C4-2B (cell line): ENCODE measurements at regions not wholly inside any gene's neighbourhood (a gene's known extent, or its start where the extent isn't known, plus 50 kb on each side); places are given as distances from the start of the nearest gene placed in this dataset.

Source experiments
- H3K27ac ChIP-seq: fragments of 450-650 bp; 2 replicates; pipeline ENCODE4 v1.5.1; 2017
- ZFX ChIP-seq: fragments of 450-650 bp; IDR thresholded peaks from 2 replicates; pipeline ENCODE4 v1.6.1; 2017
- TF ChIP-seq, protein P1 (sequence below): fragments of 450-650 bp; conservative IDR thresholded peaks from 2 replicates; pipeline ENCODE4 v1.5.1; 2017; ENCODE audit warnings: mild to moderate bottlenecking

DNA sequence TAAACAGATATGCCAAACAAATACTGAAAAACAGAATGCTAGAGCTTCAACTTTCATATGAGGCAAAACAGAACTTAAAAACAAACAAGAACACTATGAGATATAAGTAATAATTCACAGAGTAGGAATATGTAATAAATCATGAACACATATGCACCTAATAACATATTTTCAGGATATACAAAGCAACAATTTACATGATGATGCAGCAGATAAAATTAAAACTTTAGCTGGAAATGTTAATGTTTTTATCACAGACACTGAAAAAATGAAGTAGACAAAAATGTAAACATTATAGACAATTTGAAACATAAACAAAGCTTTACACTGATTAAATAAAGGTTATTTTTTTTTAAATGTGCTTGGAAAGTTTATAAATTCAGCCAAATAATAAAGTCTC is 443.1 kb upstream of the NFIA start:
- TF ChIP-seq ZFX = no peak
- TF ChIP-seq, protein P1, sequence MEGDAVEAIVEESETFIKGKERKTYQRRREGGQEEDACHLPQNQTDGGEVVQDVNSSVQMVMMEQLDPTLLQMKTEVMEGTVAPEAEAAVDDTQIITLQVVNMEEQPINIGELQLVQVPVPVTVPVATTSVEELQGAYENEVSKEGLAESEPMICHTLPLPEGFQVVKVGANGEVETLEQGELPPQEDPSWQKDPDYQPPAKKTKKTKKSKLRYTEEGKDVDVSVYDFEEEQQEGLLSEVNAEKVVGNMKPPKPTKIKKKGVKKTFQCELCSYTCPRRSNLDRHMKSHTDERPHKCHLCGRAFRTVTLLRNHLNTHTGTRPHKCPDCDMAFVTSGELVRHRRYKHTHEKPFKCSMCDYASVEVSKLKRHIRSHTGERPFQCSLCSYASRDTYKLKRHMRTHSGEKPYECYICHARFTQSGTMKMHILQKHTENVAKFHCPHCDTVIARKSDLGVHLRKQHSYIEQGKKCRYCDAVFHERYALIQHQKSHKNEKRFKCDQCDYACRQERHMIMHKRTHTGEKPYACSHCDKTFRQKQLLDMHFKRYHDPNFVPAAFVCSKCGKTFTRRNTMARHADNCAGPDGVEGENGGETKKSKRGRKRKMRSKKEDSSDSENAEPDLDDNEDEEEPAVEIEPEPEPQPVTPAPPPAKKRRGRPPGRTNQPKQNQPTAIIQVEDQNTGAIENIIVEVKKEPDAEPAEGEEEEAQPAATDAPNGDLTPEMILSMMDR = no peak
- no peak overlapping the region for H3K27ac ChIP-seq

DNA sequence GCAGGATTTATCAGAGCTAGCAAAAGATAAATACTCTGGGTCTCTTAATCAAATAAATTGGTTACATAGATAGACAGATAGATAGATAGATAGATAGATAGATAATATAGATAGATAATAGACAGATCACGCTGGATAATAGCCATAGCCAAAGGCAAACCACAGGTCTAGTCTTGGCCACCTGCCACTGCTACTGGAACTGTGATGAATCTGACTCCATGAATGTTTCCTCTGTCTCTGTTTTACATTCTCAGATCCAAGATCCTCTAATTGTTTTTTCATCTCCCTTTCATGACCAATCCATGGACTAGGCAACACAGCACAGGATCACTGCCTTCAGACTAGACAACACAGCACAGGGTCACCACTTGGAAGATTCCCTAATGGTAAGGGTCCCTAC is 444.7 kb upstream of the NFIA start:
- no peak overlapping the region for H3K27ac ChIP-seq
- TF ChIP-seq ZFX = no peak
- TF ChIP-seq, protein P1 = no peak

DNA sequence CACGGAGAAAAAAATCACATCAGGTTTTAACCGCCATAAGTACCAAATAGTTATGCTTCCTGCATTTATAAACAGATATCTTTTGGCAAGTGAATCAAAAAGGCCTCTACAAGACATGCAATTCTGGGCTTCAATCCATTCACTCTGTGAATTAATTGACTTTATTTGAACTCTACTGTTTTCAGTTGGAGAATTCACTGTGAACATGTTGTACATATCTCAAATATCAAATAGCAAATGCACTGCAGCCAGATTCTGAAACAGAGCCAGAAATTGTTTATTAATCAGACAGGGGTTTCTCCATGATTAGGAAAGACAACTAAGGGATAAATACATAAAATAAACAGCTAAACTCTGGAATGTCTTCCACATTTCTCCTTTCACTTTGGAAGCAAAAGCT is 445.4 kb upstream of the NFIA start:
- no peak overlapping the region for H3K27ac ChIP-seq

DNA sequence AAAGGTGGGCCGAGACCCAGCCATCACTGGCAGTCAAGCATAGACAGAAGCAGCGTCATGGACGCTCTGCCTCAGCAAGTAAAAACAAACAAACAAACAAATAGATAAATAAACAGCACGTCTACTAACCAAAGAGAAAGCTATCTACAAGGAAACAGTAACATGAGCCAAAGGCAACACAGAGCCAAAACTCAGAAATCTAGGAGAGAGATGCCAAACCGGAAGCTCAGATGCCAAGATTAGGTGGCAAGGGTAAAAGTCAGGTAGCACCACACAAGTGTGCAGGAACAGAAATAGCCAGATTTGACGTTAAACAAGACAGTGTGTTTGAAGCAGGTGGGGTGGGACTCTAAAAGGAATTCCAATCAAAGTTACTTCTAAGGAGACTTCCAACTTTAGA is 448.3 kb upstream of the NFIA start:
- TF ChIP-seq, protein P1 = no peak
- no peak for TF ChIP-seq ZFX
- no peak overlapping the region for H3K27ac ChIP-seq

More for the DNA sequence above, 445.4 kb upstream of the NFIA start:
- TF ChIP-seq ZFX = no peak
- TF ChIP-seq, protein P1 = no peak

DNA sequence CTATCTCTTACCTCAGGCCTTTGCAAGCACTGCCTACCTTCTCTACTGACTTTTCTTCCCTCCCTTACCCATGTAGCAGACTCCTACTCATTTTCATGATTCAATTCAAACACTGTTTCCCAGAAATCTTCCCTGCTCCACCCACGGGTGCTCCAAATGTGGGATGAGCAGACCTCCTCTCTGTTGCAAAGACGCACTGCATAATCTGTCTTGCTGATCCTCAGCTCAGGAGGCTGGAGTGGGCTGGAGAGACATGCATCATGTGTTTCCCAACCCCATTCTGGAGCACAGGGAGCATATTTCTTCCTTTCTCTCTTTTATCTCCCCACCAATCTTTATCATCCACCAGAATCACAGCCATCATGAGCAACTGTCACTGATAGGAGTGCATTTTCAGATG is 459.9 kb upstream of the NFIA start:
- no peak overlapping the region for H3K27ac ChIP-seq
- TF ChIP-seq ZFX = no peak
- TF ChIP-seq, protein P1 = no peak

DNA sequence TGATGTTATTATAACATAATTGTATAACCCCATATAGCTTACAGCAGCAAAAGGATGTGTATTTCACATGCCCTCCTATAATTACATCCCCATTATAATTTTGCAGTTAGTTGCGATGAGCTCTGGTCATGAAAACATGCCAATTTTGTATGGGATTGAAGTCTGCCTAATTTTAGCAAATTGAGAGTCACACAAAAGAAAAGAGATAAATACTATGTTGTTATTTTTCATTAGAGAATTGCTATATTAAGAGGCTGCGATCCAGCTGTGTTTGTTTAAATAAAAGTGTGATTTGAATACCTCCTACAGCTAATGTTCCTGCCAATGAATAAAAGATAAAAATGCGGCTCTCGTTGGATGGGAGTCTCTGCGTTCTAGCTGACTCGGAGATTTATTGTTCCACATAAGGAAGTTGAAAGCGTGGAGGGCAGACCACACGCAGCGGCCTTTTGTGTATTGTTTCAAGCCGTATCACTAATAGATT is 461.0 kb upstream of the NFIA start:
- H3K27ac ChIP-seq = no peak overlapping the region

DNA sequence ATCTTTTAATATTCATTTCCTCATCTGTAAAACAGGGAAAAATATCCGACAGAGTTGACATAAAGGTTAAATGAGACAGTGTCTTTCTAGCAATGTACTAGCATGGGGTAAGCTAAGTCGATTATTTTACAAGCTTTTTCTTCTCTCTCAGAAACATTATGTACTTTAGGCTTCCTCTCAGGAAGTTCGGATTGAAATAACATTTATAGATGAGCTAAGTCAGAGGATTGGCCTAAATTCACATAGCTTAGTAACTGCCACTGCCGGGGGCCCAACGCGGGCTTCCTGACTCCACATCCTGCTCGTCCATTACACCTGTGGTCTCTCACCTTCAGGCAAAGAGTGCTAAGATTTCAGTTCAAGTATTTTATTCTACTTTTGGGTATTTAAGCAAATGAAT is 462.3 kb upstream of the NFIA start:
- TF ChIP-seq, protein P1 = no peak
- TF ChIP-seq ZFX = no peak

More for the DNA sequence above, 461.0 kb upstream of the NFIA start:
- TF ChIP-seq, protein P1 = no peak
- TF ChIP-seq ZFX = no peak

More for the DNA sequence above, 462.3 kb upstream of the NFIA start:
- no peak overlapping the region for H3K27ac ChIP-seq
